Loucy (cell line): ENCODE measurements at regions not wholly inside any gene's neighbourhood (a gene's known extent, or its start where the extent isn't known, plus 50 kb on each side); places are given as distances from the start of the nearest gene placed in this dataset.

Source experiments
- EZH2phosphoT487 ChIP-seq: fragments of 200-600 bp; IDR thresholded peaks from 2 replicates; pipeline ENCODE4 v1.6.1; 2018; ENCODE audit warnings: antibody characterized with exemption, mild to moderate bottlenecking, moderate library complexity, borderline replicate concordance
- TF ChIP-seq, protein P1 (sequence below): fragments of 200-600 bp; sonication (generic); conservative IDR thresholded peaks from 2 replicates; pipeline ENCODE4 v1.5.1; 2014; ENCODE audit warnings: mild to moderate bottlenecking, antibody characterized with exemption, low read length

GRCh38 chr5:21684992-21685391 is 1168.2 kb downstream of the CDH12 start:
- TF ChIP-seq, protein P1, sequence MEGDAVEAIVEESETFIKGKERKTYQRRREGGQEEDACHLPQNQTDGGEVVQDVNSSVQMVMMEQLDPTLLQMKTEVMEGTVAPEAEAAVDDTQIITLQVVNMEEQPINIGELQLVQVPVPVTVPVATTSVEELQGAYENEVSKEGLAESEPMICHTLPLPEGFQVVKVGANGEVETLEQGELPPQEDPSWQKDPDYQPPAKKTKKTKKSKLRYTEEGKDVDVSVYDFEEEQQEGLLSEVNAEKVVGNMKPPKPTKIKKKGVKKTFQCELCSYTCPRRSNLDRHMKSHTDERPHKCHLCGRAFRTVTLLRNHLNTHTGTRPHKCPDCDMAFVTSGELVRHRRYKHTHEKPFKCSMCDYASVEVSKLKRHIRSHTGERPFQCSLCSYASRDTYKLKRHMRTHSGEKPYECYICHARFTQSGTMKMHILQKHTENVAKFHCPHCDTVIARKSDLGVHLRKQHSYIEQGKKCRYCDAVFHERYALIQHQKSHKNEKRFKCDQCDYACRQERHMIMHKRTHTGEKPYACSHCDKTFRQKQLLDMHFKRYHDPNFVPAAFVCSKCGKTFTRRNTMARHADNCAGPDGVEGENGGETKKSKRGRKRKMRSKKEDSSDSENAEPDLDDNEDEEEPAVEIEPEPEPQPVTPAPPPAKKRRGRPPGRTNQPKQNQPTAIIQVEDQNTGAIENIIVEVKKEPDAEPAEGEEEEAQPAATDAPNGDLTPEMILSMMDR, result no peak
- TF ChIP-seq EZH2phosphoT487, result no peak
